ENCODE measurements at regions not wholly inside any gene's neighbourhood (a gene's known extent, or its start where the extent isn't known, plus 50 kb on each side); places are given as distances from the start of the nearest gene placed in this dataset.

DNA sequence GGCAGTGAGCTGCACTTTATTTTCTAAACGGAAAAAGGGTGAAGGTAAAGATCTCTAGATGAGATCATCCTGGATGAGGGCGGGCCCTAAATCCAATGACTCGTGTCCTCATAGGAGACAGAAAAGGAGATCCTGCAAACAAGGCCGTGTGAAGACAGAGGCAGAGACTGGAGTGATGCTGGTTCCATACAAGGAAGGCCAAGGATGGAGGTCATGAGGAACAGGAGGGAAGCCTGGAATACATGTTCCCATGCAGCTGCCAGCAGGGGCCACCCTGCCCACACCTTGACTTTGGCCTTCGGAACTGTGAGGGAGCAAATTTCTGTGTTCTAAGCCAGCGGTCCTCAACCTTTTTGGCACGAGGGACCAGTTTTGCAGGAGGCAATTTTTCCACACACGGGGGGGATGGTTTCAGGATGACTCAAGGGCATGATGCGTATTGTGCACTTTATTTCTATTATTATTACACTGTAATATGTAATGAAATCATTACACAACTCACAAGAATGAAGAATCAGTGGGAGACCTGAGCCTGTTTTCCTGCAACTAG is 94.3 kb downstream of the PSMG1 start:
- TF ChIP-seq, protein P1, sequence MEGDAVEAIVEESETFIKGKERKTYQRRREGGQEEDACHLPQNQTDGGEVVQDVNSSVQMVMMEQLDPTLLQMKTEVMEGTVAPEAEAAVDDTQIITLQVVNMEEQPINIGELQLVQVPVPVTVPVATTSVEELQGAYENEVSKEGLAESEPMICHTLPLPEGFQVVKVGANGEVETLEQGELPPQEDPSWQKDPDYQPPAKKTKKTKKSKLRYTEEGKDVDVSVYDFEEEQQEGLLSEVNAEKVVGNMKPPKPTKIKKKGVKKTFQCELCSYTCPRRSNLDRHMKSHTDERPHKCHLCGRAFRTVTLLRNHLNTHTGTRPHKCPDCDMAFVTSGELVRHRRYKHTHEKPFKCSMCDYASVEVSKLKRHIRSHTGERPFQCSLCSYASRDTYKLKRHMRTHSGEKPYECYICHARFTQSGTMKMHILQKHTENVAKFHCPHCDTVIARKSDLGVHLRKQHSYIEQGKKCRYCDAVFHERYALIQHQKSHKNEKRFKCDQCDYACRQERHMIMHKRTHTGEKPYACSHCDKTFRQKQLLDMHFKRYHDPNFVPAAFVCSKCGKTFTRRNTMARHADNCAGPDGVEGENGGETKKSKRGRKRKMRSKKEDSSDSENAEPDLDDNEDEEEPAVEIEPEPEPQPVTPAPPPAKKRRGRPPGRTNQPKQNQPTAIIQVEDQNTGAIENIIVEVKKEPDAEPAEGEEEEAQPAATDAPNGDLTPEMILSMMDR (IDR thresholded peaks at IDR 0.05; ENCODE audit: low read length), result no peak
- TF ChIP-seq EZH2phosphoT487 (IDR thresholded peaks at IDR 0.05; ENCODE audit: low read length), result no peak

All from MM.1S (cell line).